ENCODE measurements at regions not wholly inside any gene's neighbourhood (a gene's known extent, or its start where the extent isn't known, plus 50 kb on each side); places are given as distances from the start of the nearest gene placed in this dataset.

GRCh38 chr13:68110178-68110768 is 880.1 kb upstream of the PCDH9 start:
- TF ChIP-seq EP300 (IDR thresholded peaks at IDR 0.05; ENCODE audit: low read depth), result no peak
- TF ChIP-seq CTCF (IDR thresholded peaks at IDR 0.05), result no peak
- TF ChIP-seq POLR2A (IDR thresholded peaks at IDR 0.05), result no peak

Measured in transverse colon (tissue), 3 donors.